ENCODE measurements at regions not wholly inside any gene's neighbourhood (a gene's known extent, or its start where the extent isn't known, plus 50 kb on each side); places are given as distances from the start of the nearest gene placed in this dataset.

DNA sequence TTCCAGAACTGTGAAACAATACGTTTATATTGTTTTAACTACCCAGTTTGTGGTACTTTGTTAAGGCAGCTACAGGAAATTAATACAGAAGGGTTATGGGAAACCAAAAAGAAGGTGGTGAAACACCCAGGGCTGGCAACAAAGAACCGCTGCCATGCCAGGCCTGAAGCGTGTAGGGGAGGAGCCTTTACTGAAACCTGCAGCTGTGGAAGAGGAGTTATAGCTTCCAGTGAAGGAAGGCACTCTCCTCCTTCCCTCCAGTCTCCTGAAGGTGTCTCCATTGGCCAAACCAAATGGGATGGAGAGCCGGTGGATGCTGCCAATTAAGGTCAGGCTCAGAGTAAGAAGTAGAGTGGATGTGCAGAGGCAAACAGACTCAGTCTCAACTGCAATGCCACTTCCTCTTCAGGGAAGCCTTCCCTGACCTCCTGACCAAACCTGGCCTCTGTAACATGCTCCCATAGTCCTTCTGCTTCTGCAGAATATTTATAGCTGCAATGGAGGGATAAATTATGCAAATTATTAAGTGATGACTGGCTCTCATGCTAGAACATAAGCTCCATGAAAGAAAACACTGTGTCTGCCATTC lies 168.3 kb downstream of the DAD1 start:
- Histone ChIP-seq H3K79me2 (ENCODE audit: control insufficient read depth, insufficient read depth, low read length) (no peaks in the 10 kb centered on the region), H3K9me3 (ENCODE audit: control insufficient read depth, low read depth, low read length) (no peaks in the 10 kb centered on the region), H3K27ac (ENCODE audit: control insufficient read depth, insufficient read depth, low read length) (no peak overlapping the region), H3K9me1 (ENCODE audit: control insufficient read depth, extremely low read depth, insufficient read depth, low read length) (no peaks in the 10 kb centered on the region), H4K20me1 (ENCODE audit: control insufficient read depth, extremely low read depth, insufficient read depth, low read length) (no peaks in the 10 kb centered on the region), H3K4me3 (ENCODE audit: control insufficient read depth in 2 of 3, extremely low read depth in 1 of 3, insufficient read depth in 2 of 3, low read depth in 1 of 3, low read length in 3 of 3) (no peak overlapping the region), H3K4me2 (ENCODE audit: control insufficient read depth, extremely low read depth, insufficient read depth, low read depth, low read length) (no peak overlapping the region), H3K27me3 (ENCODE audit: control insufficient read depth, extremely low read depth, insufficient read depth, low read length) (peaks cover 13% of the 10 kb centered on the region), H2AFZ (ENCODE audit: control insufficient read depth, low read length) (no peak overlapping the region), H3K4me1 (ENCODE audit: control insufficient read depth, extremely low read depth, insufficient read depth, low read length) (no peaks in the 10 kb centered on the region), H3K9ac (ENCODE audit: control insufficient read depth, extremely low read depth, insufficient read depth, low read length) (no peak overlapping the region), H3K36me3 (ENCODE audit: control insufficient read depth in 2 of 2, extremely low read depth in 1 of 2, insufficient read depth in 2 of 2, low read length in 2 of 2) (no peaks in the 10 kb centered on the region)
- DNase-seq (ENCODE audit: low read depth, low spot score) (no peak), FAIRE-seq (no peak)
- dilution Hi-C loops (cut with MboI; ENCODE audit: extremely low pct_ligation_motif_present, low sequenced_read_pairs), result no loop called here
- no peak for TF ChIP-seq EZH2 (IDR thresholded peaks at IDR 0.05; ENCODE audit: low read length)
- TF ChIP-seq, protein P1, sequence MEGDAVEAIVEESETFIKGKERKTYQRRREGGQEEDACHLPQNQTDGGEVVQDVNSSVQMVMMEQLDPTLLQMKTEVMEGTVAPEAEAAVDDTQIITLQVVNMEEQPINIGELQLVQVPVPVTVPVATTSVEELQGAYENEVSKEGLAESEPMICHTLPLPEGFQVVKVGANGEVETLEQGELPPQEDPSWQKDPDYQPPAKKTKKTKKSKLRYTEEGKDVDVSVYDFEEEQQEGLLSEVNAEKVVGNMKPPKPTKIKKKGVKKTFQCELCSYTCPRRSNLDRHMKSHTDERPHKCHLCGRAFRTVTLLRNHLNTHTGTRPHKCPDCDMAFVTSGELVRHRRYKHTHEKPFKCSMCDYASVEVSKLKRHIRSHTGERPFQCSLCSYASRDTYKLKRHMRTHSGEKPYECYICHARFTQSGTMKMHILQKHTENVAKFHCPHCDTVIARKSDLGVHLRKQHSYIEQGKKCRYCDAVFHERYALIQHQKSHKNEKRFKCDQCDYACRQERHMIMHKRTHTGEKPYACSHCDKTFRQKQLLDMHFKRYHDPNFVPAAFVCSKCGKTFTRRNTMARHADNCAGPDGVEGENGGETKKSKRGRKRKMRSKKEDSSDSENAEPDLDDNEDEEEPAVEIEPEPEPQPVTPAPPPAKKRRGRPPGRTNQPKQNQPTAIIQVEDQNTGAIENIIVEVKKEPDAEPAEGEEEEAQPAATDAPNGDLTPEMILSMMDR (optimal IDR thresholded peaks at IDR 0.05 in 1 of 3, IDR thresholded peaks at IDR 0.05 in 1 of 3, conservative IDR thresholded peaks at IDR 0.05 in 1 of 3; ENCODE audit: extremely low read depth in 1 of 3, insufficient read depth in 2 of 3, low read length in 3 of 3), result peak in 1 of 3 experiments; percentile 51

DNA sequence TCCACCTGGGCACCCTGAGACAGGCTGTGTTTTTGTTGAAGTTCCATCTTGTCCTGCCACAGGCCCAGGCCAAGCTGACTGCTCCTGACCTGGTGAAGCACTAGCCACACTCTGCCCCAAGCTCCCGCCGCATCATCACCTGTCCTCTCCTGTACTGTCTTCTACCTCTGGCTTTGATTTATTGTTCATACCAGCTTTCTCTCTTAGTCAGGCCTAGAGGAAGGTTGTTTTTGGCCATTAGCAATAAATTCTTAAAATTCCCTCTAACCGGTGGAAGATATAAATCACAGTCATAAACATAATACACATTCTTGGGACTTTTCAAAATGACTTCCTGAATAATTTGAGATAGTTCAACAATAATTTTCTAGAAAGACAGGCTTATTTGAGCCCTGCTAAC lies 169.4 kb downstream of the DAD1 start:
- Histone ChIP-seq H3K9me3 (ENCODE audit: control insufficient read depth, low read depth, low read length) (no peaks in the 10 kb centered on the region), H3K27me3 (ENCODE audit: control insufficient read depth, extremely low read depth, insufficient read depth, low read length) (peaks cover 9% of the 10 kb centered on the region), H3K4me2 (ENCODE audit: control insufficient read depth, extremely low read depth, insufficient read depth, low read depth, low read length) (no peak overlapping the region), H4K20me1 (ENCODE audit: control insufficient read depth, extremely low read depth, insufficient read depth, low read length) (no peaks in the 10 kb centered on the region), H3K79me2 (ENCODE audit: control insufficient read depth, insufficient read depth, low read length) (no peaks in the 10 kb centered on the region), H3K36me3 (ENCODE audit: control insufficient read depth in 2 of 2, extremely low read depth in 1 of 2, insufficient read depth in 2 of 2, low read length in 2 of 2) (no peaks in the 10 kb centered on the region), H3K4me1 (ENCODE audit: control insufficient read depth, extremely low read depth, insufficient read depth, low read length) (no peaks in the 10 kb centered on the region), H3K4me3 (ENCODE audit: control insufficient read depth in 2 of 3, extremely low read depth in 1 of 3, insufficient read depth in 2 of 3, low read depth in 1 of 3, low read length in 3 of 3) (no peak overlapping the region), H2AFZ (ENCODE audit: control insufficient read depth, low read length) (no peak overlapping the region), H3K27ac (ENCODE audit: control insufficient read depth, insufficient read depth, low read length) (no peak overlapping the region), H3K9ac (ENCODE audit: control insufficient read depth, extremely low read depth, insufficient read depth, low read length) (no peak overlapping the region), H3K9me1 (ENCODE audit: control insufficient read depth, extremely low read depth, insufficient read depth, low read length) (no peaks in the 10 kb centered on the region)
- FAIRE-seq (no peak), DNase-seq (ENCODE audit: low read depth, low spot score) (no peak)
- dilution Hi-C loops (cut with MboI; ENCODE audit: extremely low pct_ligation_motif_present, low sequenced_read_pairs), result no loop called here
- TF ChIP-seq, protein P1 (optimal IDR thresholded peaks at IDR 0.05 in 1 of 3, IDR thresholded peaks at IDR 0.05 in 1 of 3, conservative IDR thresholded peaks at IDR 0.05 in 1 of 3; ENCODE audit: extremely low read depth in 1 of 3, insufficient read depth in 2 of 3, low read length in 3 of 3), result no peak
- TF ChIP-seq EZH2 (IDR thresholded peaks at IDR 0.05; ENCODE audit: low read length), result no peak
